H1 (cell line): ENCODE measurements at regions not wholly inside any gene's neighbourhood (a gene's known extent, or its start where the extent isn't known, plus 50 kb on each side); places are given as distances from the start of the nearest gene placed in this dataset.

ENCODE experiments used
- CTCF ChIA-PET: fragments of 300-600 bp; sonication (Branson Sonifier 250); formaldehyde crosslinking; loops from one replicate; lab custom pipeline; 2021; ENCODE audit not compliant: partially characterized antibody; lab: Charles Lee
- POLR2A ChIA-PET: fragments of 300-600 bp; sonication (Branson Sonifier 250); formaldehyde crosslinking; loops from one replicate; lab custom pipeline; 2021; ENCODE audit warnings: inconsistent platforms; ENCODE audit not compliant: partially characterized antibody; lab: Charles Lee
- DNase-seq, 2 experiments: peaks; one replicate each; pipeline versions ENCODE4 v3.0.0 to v3.0.0-alpha.2; 2010 to 2022; ENCODE audit warnings: low spot score in 2 of 2, low read depth in 1 of 2, mixed read lengths in 1 of 2
- FAIRE-seq: peaks from 2 replicates; lab custom pipeline; 2011; peaks lifted over from hg19 to GRCh38; lab: Jason Lieb, UNC
- H2AFZ ChIP-seq: 2 replicates; pipeline ENCODE4 v1.8.1; 2012; ENCODE audit warnings: low read length, inconsistent platforms
- H2AK5ac ChIP-seq: 2 replicates; pipeline ENCODE4 v1.6.1; 2013; ENCODE audit warnings: low read depth, low read length
- H2BK120ac ChIP-seq: replicated peaks from 2 replicates; pipeline ENCODE3; 2013; ENCODE audit warnings: low read depth, low read length, inconsistent platforms
- H2BK12ac ChIP-seq: 2 replicates; pipeline ENCODE4 v1.6.1; 2013; ENCODE audit warnings: low read depth, low read length
- H2BK15ac ChIP-seq: 2 replicates; pipeline ENCODE4 v1.6.1; 2013; ENCODE audit warnings: low read length
- H2BK20ac ChIP-seq: 2 replicates; pipeline ENCODE4 v1.6.1; 2013; ENCODE audit warnings: low read length
- H2BK5ac ChIP-seq: 2 replicates; pipeline ENCODE4 v1.6.1; 2013; ENCODE audit warnings: low read depth, low read length
- H3K14ac ChIP-seq: 2 replicates; pipeline ENCODE4 v1.6.1; 2013; ENCODE audit warnings: inconsistent platforms; ENCODE audit not compliant: insufficient read length
- H3K18ac ChIP-seq: 2 replicates; pipeline ENCODE4 v1.6.1; 2013; ENCODE audit warnings: low read length; ENCODE audit errors: extremely low read depth
- H3K23ac ChIP-seq: 2 replicates; pipeline ENCODE4 v1.6.1; 2013; ENCODE audit warnings: inconsistent platforms; ENCODE audit not compliant: insufficient read length
- H3K23me2 ChIP-seq: 2 replicates; pipeline ENCODE4 v1.6.1; 2013; ENCODE audit warnings: low read depth, low read length
- H3K27ac ChIP-seq: 2 replicates; pipeline ENCODE4 v1.6.1; 2011; ENCODE audit warnings: low read depth, low read length, inconsistent platforms
- H3K27me3 ChIP-seq, 4 experiments: replicated peaks in 1 of 4; 1 replicate in 1 of 4; 2 replicates in 3 of 4; pipeline versions ENCODE4 v1.6.1 to v1.8.1; 2011 to 2013; ENCODE audit warnings: low read length in 3 of 4, mild to moderate bottlenecking in 3 of 4, inconsistent platforms in 2 of 4, mixed read lengths in 2 of 4, moderate library complexity in 1 of 4; ENCODE audit not compliant: control insufficient read depth in 3 of 4, insufficient read depth in 3 of 4; ENCODE audit errors: extremely low read depth in 1 of 4
- H3K36me3 ChIP-seq, 4 experiments: 2 replicates each; pipeline versions ENCODE4 v1.6.1 to v1.8.1; 2011 to 2013; ENCODE audit warnings: mild to moderate bottlenecking in 4 of 4, low read length in 3 of 4, moderate library complexity in 2 of 4, control low read depth in 1 of 4, inconsistent platforms in 1 of 4; ENCODE audit not compliant: insufficient read depth in 4 of 4, control insufficient read depth in 2 of 4
- H3K4ac ChIP-seq: replicated peaks from 2 replicates; pipeline ENCODE3; 2013; ENCODE audit warnings: low read length, low read depth, mixed read lengths, inconsistent platforms; ENCODE audit not compliant: insufficient read length
- H3K4me1 ChIP-seq, 4 experiments: replicated peaks in 1 of 4; 1 replicate in 1 of 4; 2 replicates in 3 of 4; pipeline versions ENCODE4 v1.6.1 to v1.8.1; 2011 to 2013; ENCODE audit warnings: low read length in 3 of 4, inconsistent platforms in 2 of 4, mixed read lengths in 1 of 4; ENCODE audit not compliant: insufficient read depth in 4 of 4, control insufficient read depth in 3 of 4
- H3K4me2 ChIP-seq, 2 experiments: 2 replicates each; pipeline versions ENCODE4 v1.6.1 to v1.8.1; 2011 to 2013; ENCODE audit warnings: low read depth in 2 of 2, low read length in 2 of 2, control low read depth in 1 of 2, inconsistent platforms in 1 of 2, mild to moderate bottlenecking in 1 of 2; ENCODE audit not compliant: insufficient read depth in 1 of 2
- H3K4me3 ChIP-seq, 4 experiments: fragments of 200-600, 300-600 bp in 1 of 4; sonication (generic), shearing (Covaris generic), sonication (Bioruptor Twin) in 1 of 4; 2 replicates each; pipeline versions ENCODE4 v1.5.1 to v1.8.1; 2011 to 2016; ENCODE audit warnings: low read length in 4 of 4, low read depth in 3 of 4, control low read depth in 2 of 4, inconsistent platforms in 2 of 4, mild to moderate bottlenecking in 2 of 4, mixed read lengths in 1 of 4, moderate library complexity in 1 of 4; ENCODE audit not compliant: insufficient read depth in 2 of 4; ENCODE audit errors: extremely low read depth in 1 of 4
- H3K56ac ChIP-seq: replicated peaks from 2 replicates; pipeline ENCODE3; 2013; ENCODE audit warnings: low read depth, mild to moderate bottlenecking, mixed read lengths, low read length, inconsistent platforms; ENCODE audit not compliant: insufficient read length
- H3K79me1 ChIP-seq: 2 replicates; pipeline ENCODE4 v1.6.1; 2013; ENCODE audit warnings: low read depth, low read length, control low read depth
- H3K79me2 ChIP-seq, 2 experiments: 2 replicates each; pipeline versions ENCODE4 v1.6.1 to v1.8.1; 2012 to 2013; ENCODE audit warnings: low read length in 2 of 2, mild to moderate bottlenecking in 2 of 2, inconsistent platforms in 1 of 2; ENCODE audit not compliant: insufficient read depth in 2 of 2, control insufficient read depth in 1 of 2
- H3K9ac ChIP-seq, 4 experiments: replicated peaks in 1 of 4; 1 replicate in 1 of 4; 2 replicates in 3 of 4; pipeline versions ENCODE4 v1.6.1 to v1.8.1; 2011 to 2013; ENCODE audit warnings: low read depth in 3 of 4, low read length in 3 of 4, control low read depth in 2 of 4, mild to moderate bottlenecking in 2 of 4, moderate library complexity in 2 of 4, inconsistent platforms in 1 of 4; ENCODE audit errors: extremely low read depth in 1 of 4
- H3K9me3 ChIP-seq, 2 experiments: 2 replicates each; pipeline versions ENCODE4 v1.6.1 to v1.8.1; 2012 to 2013; ENCODE audit warnings: mild to moderate bottlenecking in 2 of 2, moderate library complexity in 2 of 2, control low read depth in 1 of 2, inconsistent platforms in 1 of 2, low read depth in 1 of 2, low read length in 1 of 2, mixed read lengths in 1 of 2; ENCODE audit not compliant: insufficient read depth in 2 of 2
- H4K20me1 ChIP-seq, 2 experiments: replicated peaks in 1 of 2; 2 replicates each; pipeline versions ENCODE3 to v1.8.1; 2011 to 2013; ENCODE audit warnings: inconsistent platforms in 2 of 2, low read length in 2 of 2, mild to moderate bottlenecking in 1 of 2; ENCODE audit not compliant: insufficient read depth in 2 of 2, control insufficient read depth in 1 of 2
- H4K5ac ChIP-seq: 2 replicates; pipeline ENCODE4 v1.6.1; 2013; ENCODE audit warnings: low read length, low read depth, mixed read lengths, inconsistent platforms; ENCODE audit not compliant: insufficient read length
- H4K8ac ChIP-seq: 2 replicates; pipeline ENCODE4 v1.8.0; 2013; ENCODE audit warnings: mild to moderate bottlenecking, moderate library complexity, low read length, inconsistent platforms; ENCODE audit not compliant: insufficient read depth; ENCODE audit errors: extremely low read depth
- H4K91ac ChIP-seq: replicated peaks from 2 replicates; pipeline ENCODE3; 2013; ENCODE audit warnings: low read length, mixed read lengths, inconsistent platforms; ENCODE audit not compliant: insufficient read length
- CTBP2 ChIP-seq: IDR thresholded peaks from 2 replicates; pipeline ENCODE4 v1.7.0; 2011; ENCODE audit warnings: borderline replicate concordance, mild to moderate bottlenecking, moderate library complexity, mixed read lengths, low read length; ENCODE audit not compliant: insufficient read depth, insufficient read length
- EZH2 ChIP-seq: fragments of 200-600 bp; sonication (generic); IDR thresholded peaks from 2 replicates; pipeline ENCODE4 v1.7.1; 2012; ENCODE audit warnings: low read depth, mild to moderate bottlenecking, moderate library complexity, low read length, inconsistent platforms; ENCODE audit not compliant: severe bottlenecking
- HDAC2 ChIP-seq, 2 experiments: fragments of 300-600 bp in 1 of 2; sonication (generic) in 1 of 2; IDR thresholded peaks; 2 replicates each; pipeline ENCODE4 v1.6.1; 2011 to 2012; ENCODE audit warnings: low read depth in 2 of 2, low read length in 2 of 2, mild to moderate bottlenecking in 2 of 2, moderate library complexity in 2 of 2, borderline replicate concordance in 1 of 2, inconsistent platforms in 1 of 2
- NANOG ChIP-seq: IDR thresholded peaks from 2 replicates; pipeline ENCODE4 v1.6.1; 2011; ENCODE audit warnings: low read length, low read depth, mild to moderate bottlenecking, inconsistent platforms; ENCODE audit not compliant: insufficient read depth, poor library complexity, severe bottlenecking
- NRF1 ChIP-seq: IDR thresholded peaks from 2 replicates; pipeline ENCODE4 v1.6.1; 2011; ENCODE audit warnings: mild to moderate bottlenecking, low read depth, low read length, improper control_type of control experiment
- RFX5 ChIP-seq: IDR thresholded peaks from 2 replicates; pipeline ENCODE4 v1.6.1; 2011; ENCODE audit warnings: low read depth, low read length, improper control_type of control experiment, borderline replicate concordance
- SRF ChIP-seq: IDR thresholded peaks from 2 replicates; pipeline ENCODE4 v1.6.1; 2011; ENCODE audit warnings: mild to moderate bottlenecking, low read depth, low read length, moderate library complexity
- TBP ChIP-seq: IDR thresholded peaks from 2 replicates; pipeline ENCODE4 v1.6.1; 2011; ENCODE audit warnings: low read depth, low read length, improper control_type of control experiment
- TEAD4 ChIP-seq: IDR thresholded peaks from 2 replicates; pipeline ENCODE4 v1.6.1; 2012; ENCODE audit warnings: low read depth, low read length, inconsistent platforms, mixed read lengths
- WGBS, 2 experiments: shearing (Covaris generic) in 1 of 2; methylation state at CpG; one replicate each; pipeline versions ENCODE4 v1.1.6 to v1.1.7; 2013 to 2015; ENCODE audit warnings: low lambda C conversion rate in 2 of 2, mixed read lengths in 2 of 2, inconsistent platforms in 1 of 2, low coverage in 1 of 2, missing lambda C conversion rate in 1 of 2; ENCODE audit not compliant: insufficient replicate concordance in 2 of 2, insufficient coverage in 1 of 2, insufficient read length in 1 of 2; ENCODE audit errors: extremely low coverage in 1 of 2, missing lambda C conversion rate in 1 of 2; 5-methylcytosine and 5-hydroxymethylcytosine counted together

GRCh38 chr9:115914291-115914690 is 239.3 kb upstream of the PAPPA start:
- no peaks in the 10 kb centered on the region for H3K23me2 ChIP-seq
- H3K14ac ChIP-seq = no peak overlapping the region
- no peaks in the 10 kb centered on the region for H3K79me2 ChIP-seq
- H3K27me3 ChIP-seq = no peaks in the 10 kb centered on the region
- no peaks in the 10 kb centered on the region for H3K9me3 ChIP-seq
- no peaks in the 10 kb centered on the region for H3K4me1 ChIP-seq
- FAIRE-seq = no peak
- H2AFZ ChIP-seq = no peak overlapping the region
- no peak overlapping the region for H3K18ac ChIP-seq
- no peak overlapping the region for H2BK20ac ChIP-seq
- H4K5ac ChIP-seq = no peak overlapping the region
- no peak overlapping the region for H4K8ac ChIP-seq
- CTCF ChIA-PET = interaction anchor here (1.0 to 1.4 kb wide), 4 partner anchors 17 to 238 kb away, joined by 3 to 4 read pairs (median 3); no protein-coding TSS in a partner anchor
- no peaks in the 10 kb centered on the region for H3K36me3 ChIP-seq
- H4K20me1 ChIP-seq = no peaks in the 10 kb centered on the region
- TF ChIP-seq NANOG (no peak), TEAD4 (no peak), CTBP2 (no peak), NRF1 (no peak), EZH2 (no peak), TBP (no peak), RFX5 (no peak), SRF (no peak), HDAC2 (IDR thresholded peaks at IDR 0.05; ENCODE audit: borderline replicate concordance in 1 of 2, low read depth in 2 of 2, low read length in 2 of 2) (no peak)
- H2BK120ac ChIP-seq = no peak overlapping the region
- H3K4ac ChIP-seq = no peak overlapping the region
- H3K9ac ChIP-seq = no peak overlapping the region
- no peak overlapping the region for H3K4me3 ChIP-seq
- H2BK15ac ChIP-seq = no peak overlapping the region
- H2BK5ac ChIP-seq = no peak overlapping the region
- DNase-seq = no peak
- H3K56ac ChIP-seq = no peak overlapping the region
- no peaks in the 10 kb centered on the region for H3K79me1 ChIP-seq
- POLR2A ChIA-PET = no interaction called here
- H3K23ac ChIP-seq = no peak overlapping the region
- H2AK5ac ChIP-seq = no peak overlapping the region
- H2BK12ac ChIP-seq = no peak overlapping the region
- H4K91ac ChIP-seq = no peak overlapping the region
- WGBS, 2 experiments = 83% methylated on average over 5 of the region's 5 CpGs; no CpG with 5 or more reads in 1 of the 2 experiments
- no peak overlapping the region for H3K27ac ChIP-seq
- no peak overlapping the region for H3K4me2 ChIP-seq
